ENCODE measurements at regions not wholly inside any gene's neighbourhood (a gene's known extent, or its start where the extent isn't known, plus 50 kb on each side); places are given as distances from the start of the nearest gene placed in this dataset.

DNA sequence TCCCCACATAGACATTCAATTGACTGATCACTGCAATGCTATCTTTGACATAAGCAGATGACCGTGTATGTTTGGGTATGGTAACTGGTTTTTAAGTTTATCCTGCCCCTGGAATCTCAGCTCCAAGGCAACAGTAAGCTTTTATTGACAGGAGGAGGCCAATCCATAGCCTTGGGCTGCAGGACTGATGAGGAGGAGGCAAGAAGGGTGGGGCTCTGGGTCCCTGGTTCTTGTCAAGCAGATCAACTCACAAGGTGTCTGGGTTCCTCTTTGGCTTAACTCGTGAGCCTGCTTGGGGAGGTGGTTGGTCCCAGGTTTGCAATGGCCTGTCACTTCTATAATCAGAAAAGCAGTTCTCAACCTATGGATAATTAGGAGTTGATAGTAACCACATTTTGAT, 113.2 kb upstream of the STX18 start:
- TF ChIP-seq, protein P1, sequence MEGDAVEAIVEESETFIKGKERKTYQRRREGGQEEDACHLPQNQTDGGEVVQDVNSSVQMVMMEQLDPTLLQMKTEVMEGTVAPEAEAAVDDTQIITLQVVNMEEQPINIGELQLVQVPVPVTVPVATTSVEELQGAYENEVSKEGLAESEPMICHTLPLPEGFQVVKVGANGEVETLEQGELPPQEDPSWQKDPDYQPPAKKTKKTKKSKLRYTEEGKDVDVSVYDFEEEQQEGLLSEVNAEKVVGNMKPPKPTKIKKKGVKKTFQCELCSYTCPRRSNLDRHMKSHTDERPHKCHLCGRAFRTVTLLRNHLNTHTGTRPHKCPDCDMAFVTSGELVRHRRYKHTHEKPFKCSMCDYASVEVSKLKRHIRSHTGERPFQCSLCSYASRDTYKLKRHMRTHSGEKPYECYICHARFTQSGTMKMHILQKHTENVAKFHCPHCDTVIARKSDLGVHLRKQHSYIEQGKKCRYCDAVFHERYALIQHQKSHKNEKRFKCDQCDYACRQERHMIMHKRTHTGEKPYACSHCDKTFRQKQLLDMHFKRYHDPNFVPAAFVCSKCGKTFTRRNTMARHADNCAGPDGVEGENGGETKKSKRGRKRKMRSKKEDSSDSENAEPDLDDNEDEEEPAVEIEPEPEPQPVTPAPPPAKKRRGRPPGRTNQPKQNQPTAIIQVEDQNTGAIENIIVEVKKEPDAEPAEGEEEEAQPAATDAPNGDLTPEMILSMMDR (IDR thresholded peaks at IDR 0.05) = no peak
- TF ChIP-seq POLR2A (IDR thresholded peaks at IDR 0.05) = no peak
- TF ChIP-seq POLR2AphosphoS5 (IDR thresholded peaks at IDR 0.05) = no peak

Measured in stomach (tissue), 4 donors.